H1 (cell line): ENCODE measurements at regions not wholly inside any gene's neighbourhood (a gene's known extent, or its start where the extent isn't known, plus 50 kb on each side); places are given as distances from the start of the nearest gene placed in this dataset.

Experiments
- CTCF ChIA-PET: fragments of 300-600 bp; sonication (Branson Sonifier 250); formaldehyde crosslinking; loops from one replicate; lab custom pipeline; 2021; ENCODE audit not compliant: partially characterized antibody; lab: Charles Lee
- POLR2A ChIA-PET: fragments of 300-600 bp; sonication (Branson Sonifier 250); formaldehyde crosslinking; loops from one replicate; lab custom pipeline; 2021; ENCODE audit warnings: inconsistent platforms; ENCODE audit not compliant: partially characterized antibody; lab: Charles Lee
- DNase-seq, 2 experiments: peaks; one replicate each; pipeline versions ENCODE4 v3.0.0 to v3.0.0-alpha.2; 2010 to 2022; ENCODE audit warnings: low spot score in 2 of 2, low read depth in 1 of 2, mixed read lengths in 1 of 2
- FAIRE-seq: peaks from 2 replicates; lab custom pipeline; 2011; peaks lifted over from hg19 to GRCh38; lab: Jason Lieb, UNC
- H2AFZ ChIP-seq: 2 replicates; pipeline ENCODE4 v1.8.1; 2012; ENCODE audit warnings: low read length, inconsistent platforms
- H2AK5ac ChIP-seq: 2 replicates; pipeline ENCODE4 v1.6.1; 2013; ENCODE audit warnings: low read depth, low read length
- H2BK120ac ChIP-seq: replicated peaks from 2 replicates; pipeline ENCODE3; 2013; ENCODE audit warnings: low read depth, low read length, inconsistent platforms
- H2BK12ac ChIP-seq: 2 replicates; pipeline ENCODE4 v1.6.1; 2013; ENCODE audit warnings: low read depth, low read length
- H2BK15ac ChIP-seq: 2 replicates; pipeline ENCODE4 v1.6.1; 2013; ENCODE audit warnings: low read length
- H2BK20ac ChIP-seq: 2 replicates; pipeline ENCODE4 v1.6.1; 2013; ENCODE audit warnings: low read length
- H2BK5ac ChIP-seq: 2 replicates; pipeline ENCODE4 v1.6.1; 2013; ENCODE audit warnings: low read depth, low read length
- H3K14ac ChIP-seq: 2 replicates; pipeline ENCODE4 v1.6.1; 2013; ENCODE audit warnings: inconsistent platforms; ENCODE audit not compliant: insufficient read length
- H3K18ac ChIP-seq: 2 replicates; pipeline ENCODE4 v1.6.1; 2013; ENCODE audit warnings: low read length; ENCODE audit errors: extremely low read depth
- H3K23ac ChIP-seq: 2 replicates; pipeline ENCODE4 v1.6.1; 2013; ENCODE audit warnings: inconsistent platforms; ENCODE audit not compliant: insufficient read length
- H3K23me2 ChIP-seq: 2 replicates; pipeline ENCODE4 v1.6.1; 2013; ENCODE audit warnings: low read depth, low read length
- H3K27ac ChIP-seq: 2 replicates; pipeline ENCODE4 v1.6.1; 2011; ENCODE audit warnings: low read depth, low read length, inconsistent platforms
- H3K27me3 ChIP-seq, 4 experiments: replicated peaks in 1 of 4; 1 replicate in 1 of 4; 2 replicates in 3 of 4; pipeline versions ENCODE4 v1.6.1 to v1.8.1; 2011 to 2013; ENCODE audit warnings: low read length in 3 of 4, mild to moderate bottlenecking in 3 of 4, inconsistent platforms in 2 of 4, mixed read lengths in 2 of 4, moderate library complexity in 1 of 4; ENCODE audit not compliant: control insufficient read depth in 3 of 4, insufficient read depth in 3 of 4; ENCODE audit errors: extremely low read depth in 1 of 4
- H3K36me3 ChIP-seq, 4 experiments: 2 replicates each; pipeline versions ENCODE4 v1.6.1 to v1.8.1; 2011 to 2013; ENCODE audit warnings: mild to moderate bottlenecking in 4 of 4, low read length in 3 of 4, moderate library complexity in 2 of 4, control low read depth in 1 of 4, inconsistent platforms in 1 of 4; ENCODE audit not compliant: insufficient read depth in 4 of 4, control insufficient read depth in 2 of 4
- H3K4ac ChIP-seq: replicated peaks from 2 replicates; pipeline ENCODE3; 2013; ENCODE audit warnings: low read length, low read depth, mixed read lengths, inconsistent platforms; ENCODE audit not compliant: insufficient read length
- H3K4me1 ChIP-seq, 4 experiments: replicated peaks in 1 of 4; 1 replicate in 1 of 4; 2 replicates in 3 of 4; pipeline versions ENCODE4 v1.6.1 to v1.8.1; 2011 to 2013; ENCODE audit warnings: low read length in 3 of 4, inconsistent platforms in 2 of 4, mixed read lengths in 1 of 4; ENCODE audit not compliant: insufficient read depth in 4 of 4, control insufficient read depth in 3 of 4
- H3K4me2 ChIP-seq, 2 experiments: 2 replicates each; pipeline versions ENCODE4 v1.6.1 to v1.8.1; 2011 to 2013; ENCODE audit warnings: low read depth in 2 of 2, low read length in 2 of 2, control low read depth in 1 of 2, inconsistent platforms in 1 of 2, mild to moderate bottlenecking in 1 of 2; ENCODE audit not compliant: insufficient read depth in 1 of 2
- H3K4me3 ChIP-seq, 4 experiments: fragments of 200-600, 300-600 bp in 1 of 4; sonication (generic), shearing (Covaris generic), sonication (Bioruptor Twin) in 1 of 4; 2 replicates each; pipeline versions ENCODE4 v1.5.1 to v1.8.1; 2011 to 2016; ENCODE audit warnings: low read length in 4 of 4, low read depth in 3 of 4, control low read depth in 2 of 4, inconsistent platforms in 2 of 4, mild to moderate bottlenecking in 2 of 4, mixed read lengths in 1 of 4, moderate library complexity in 1 of 4; ENCODE audit not compliant: insufficient read depth in 2 of 4; ENCODE audit errors: extremely low read depth in 1 of 4
- H3K56ac ChIP-seq: replicated peaks from 2 replicates; pipeline ENCODE3; 2013; ENCODE audit warnings: low read depth, mild to moderate bottlenecking, mixed read lengths, low read length, inconsistent platforms; ENCODE audit not compliant: insufficient read length
- H3K79me1 ChIP-seq: 2 replicates; pipeline ENCODE4 v1.6.1; 2013; ENCODE audit warnings: low read depth, low read length, control low read depth
- H3K79me2 ChIP-seq, 2 experiments: 2 replicates each; pipeline versions ENCODE4 v1.6.1 to v1.8.1; 2012 to 2013; ENCODE audit warnings: low read length in 2 of 2, mild to moderate bottlenecking in 2 of 2, inconsistent platforms in 1 of 2; ENCODE audit not compliant: insufficient read depth in 2 of 2, control insufficient read depth in 1 of 2
- H3K9ac ChIP-seq, 4 experiments: replicated peaks in 1 of 4; 1 replicate in 1 of 4; 2 replicates in 3 of 4; pipeline versions ENCODE4 v1.6.1 to v1.8.1; 2011 to 2013; ENCODE audit warnings: low read depth in 3 of 4, low read length in 3 of 4, control low read depth in 2 of 4, mild to moderate bottlenecking in 2 of 4, moderate library complexity in 2 of 4, inconsistent platforms in 1 of 4; ENCODE audit errors: extremely low read depth in 1 of 4
- H3K9me3 ChIP-seq, 2 experiments: 2 replicates each; pipeline versions ENCODE4 v1.6.1 to v1.8.1; 2012 to 2013; ENCODE audit warnings: mild to moderate bottlenecking in 2 of 2, moderate library complexity in 2 of 2, control low read depth in 1 of 2, inconsistent platforms in 1 of 2, low read depth in 1 of 2, low read length in 1 of 2, mixed read lengths in 1 of 2; ENCODE audit not compliant: insufficient read depth in 2 of 2
- H4K20me1 ChIP-seq, 2 experiments: replicated peaks in 1 of 2; 2 replicates each; pipeline versions ENCODE3 to v1.8.1; 2011 to 2013; ENCODE audit warnings: inconsistent platforms in 2 of 2, low read length in 2 of 2, mild to moderate bottlenecking in 1 of 2; ENCODE audit not compliant: insufficient read depth in 2 of 2, control insufficient read depth in 1 of 2
- H4K5ac ChIP-seq: 2 replicates; pipeline ENCODE4 v1.6.1; 2013; ENCODE audit warnings: low read length, low read depth, mixed read lengths, inconsistent platforms; ENCODE audit not compliant: insufficient read length
- H4K8ac ChIP-seq: 2 replicates; pipeline ENCODE4 v1.8.0; 2013; ENCODE audit warnings: mild to moderate bottlenecking, moderate library complexity, low read length, inconsistent platforms; ENCODE audit not compliant: insufficient read depth; ENCODE audit errors: extremely low read depth
- H4K91ac ChIP-seq: replicated peaks from 2 replicates; pipeline ENCODE3; 2013; ENCODE audit warnings: low read length, mixed read lengths, inconsistent platforms; ENCODE audit not compliant: insufficient read length
- ASH2L ChIP-seq: fragments of 200-600, 300-600 bp; sonication (generic); IDR thresholded peaks from one replicate; pipeline ENCODE4 v1.7.1; 2017; ENCODE audit warnings: low read length
- CTCF ChIP-seq, 3 experiments: IDR thresholded peaks; 1 replicate in 2 of 3; 2 replicates in 1 of 3; pipeline versions ENCODE4 v1.5.1 to v1.6.1; 2011; ENCODE audit warnings: low read length in 3 of 3, mild to moderate bottlenecking in 3 of 3, inconsistent platforms in 2 of 3, low read depth in 1 of 3, moderate library complexity in 1 of 3; ENCODE audit not compliant: insufficient read depth in 1 of 3; ENCODE audit errors: control extremely low read depth in 1 of 3
- EZH2 ChIP-seq: fragments of 200-600 bp; sonication (generic); IDR thresholded peaks from 2 replicates; pipeline ENCODE4 v1.7.1; 2012; ENCODE audit warnings: low read depth, mild to moderate bottlenecking, moderate library complexity, low read length, inconsistent platforms; ENCODE audit not compliant: severe bottlenecking
- HDAC2 ChIP-seq, 2 experiments: fragments of 300-600 bp in 1 of 2; sonication (generic) in 1 of 2; IDR thresholded peaks; 2 replicates each; pipeline ENCODE4 v1.6.1; 2011 to 2012; ENCODE audit warnings: low read depth in 2 of 2, low read length in 2 of 2, mild to moderate bottlenecking in 2 of 2, moderate library complexity in 2 of 2, borderline replicate concordance in 1 of 2, inconsistent platforms in 1 of 2
- NANOG ChIP-seq: IDR thresholded peaks from 2 replicates; pipeline ENCODE4 v1.6.1; 2011; ENCODE audit warnings: low read length, low read depth, mild to moderate bottlenecking, inconsistent platforms; ENCODE audit not compliant: insufficient read depth, poor library complexity, severe bottlenecking
- SIX5 ChIP-seq: IDR thresholded peaks from 2 replicates; pipeline ENCODE4 v1.6.1; 2011; ENCODE audit warnings: mild to moderate bottlenecking, low read depth, low read length
- SUZ12 ChIP-seq: fragments of 200-600 bp; sonication (generic); IDR thresholded peaks from 2 replicates; pipeline ENCODE4 v1.6.1; 2012; ENCODE audit warnings: mild to moderate bottlenecking, inconsistent platforms, low read length, moderate library complexity, mixed read lengths
- USF2 ChIP-seq: IDR thresholded peaks from 2 replicates; pipeline ENCODE4 v1.6.1; 2011; ENCODE audit warnings: low read length, improper control_type of control experiment
- WGBS, 2 experiments: shearing (Covaris generic) in 1 of 2; methylation state at CpG; one replicate each; pipeline versions ENCODE4 v1.1.6 to v1.1.7; 2013 to 2015; ENCODE audit warnings: low lambda C conversion rate in 2 of 2, mixed read lengths in 2 of 2, inconsistent platforms in 1 of 2, low coverage in 1 of 2, missing lambda C conversion rate in 1 of 2; ENCODE audit not compliant: insufficient replicate concordance in 2 of 2, insufficient coverage in 1 of 2, insufficient read length in 1 of 2; ENCODE audit errors: extremely low coverage in 1 of 2, missing lambda C conversion rate in 1 of 2; 5-methylcytosine and 5-hydroxymethylcytosine counted together

GRCh38 chr11:50423208-50423607, 390.5 kb downstream of the OR4C45 start:
- Histone ChIP-seq H3K23ac (no peak overlapping the region), H3K18ac (no peak overlapping the region), H3K4me1 (no peaks in the 10 kb centered on the region), H3K14ac (no peak overlapping the region), H3K23me2 (no peaks in the 10 kb centered on the region), H3K79me2 (no peaks in the 10 kb centered on the region), H2BK12ac (no peak overlapping the region), H3K9me3 (peaks cover 16 to 24% of the 10 kb centered on the region in 2 experiments), H2BK15ac (no peak overlapping the region)
- no peak for DNase-seq
- TF ChIP-seq CTCF (IDR thresholded peaks at IDR 0.05; ENCODE audit: control extremely low read depth in 1 of 3, insufficient read depth in 1 of 3, low read depth in 1 of 3, low read length in 3 of 3): no peak
- no peak for TF ChIP-seq USF2
- no peak for TF ChIP-seq SIX5
- TF ChIP-seq SUZ12: no peak
- TF ChIP-seq EZH2: no peak
- no peak for TF ChIP-seq ASH2L
- no peak for TF ChIP-seq NANOG
- TF ChIP-seq HDAC2 (IDR thresholded peaks at IDR 0.05; ENCODE audit: borderline replicate concordance in 1 of 2, low read depth in 2 of 2, low read length in 2 of 2): no peak
- TF ChIP-seq, all 59 proteins: peak for 0
- Histone ChIP-seq H3K56ac (no peak overlapping the region), H4K20me1 (no peaks in the 10 kb centered on the region), H3K27ac (no peak overlapping the region), H2BK120ac (no peak overlapping the region), H2AK5ac (no peak overlapping the region), H3K36me3 (no peaks in the 10 kb centered on the region), H3K79me1 (no peaks in the 10 kb centered on the region), H4K91ac (no peak overlapping the region), H2BK5ac (no peak overlapping the region), H3K27me3 (peaks cover 0 to 1% (median 0%) of the 10 kb centered on the region in 4 experiments; a peak in 1 of 7 replicates), H3K9ac (no peak overlapping the region), H2BK20ac (no peak overlapping the region), H4K5ac (no peak overlapping the region), H3K4me3 (no peak overlapping the region), H3K4me2 (no peak overlapping the region), H2AFZ (no peak overlapping the region), H4K8ac (no peak overlapping the region), H3K4ac (no peak overlapping the region)
- ChIA-PET POLR2A (no interaction called here), CTCF (no interaction called here)
- WGBS, 2 experiments: 69% methylated on average over 4 of the region's 4 CpGs; no CpG with 5 or more reads in 1 of the 2 experiments
- FAIRE-seq: no peak
